ENCODE measurements at regions not wholly inside any gene's neighbourhood (a gene's known extent, or its start where the extent isn't known, plus 50 kb on each side); places are given as distances from the start of the nearest gene placed in this dataset.

GRCh38 chr20:56873836-56874235 lies 244.7 kb downstream of the TFAP2C start:
- no peak overlapping the region for H3K4me2 ChIP-seq (ENCODE audit: low read length)

GRCh38 chr20:56875052-56875659 lies 246.1 kb downstream of the TFAP2C start:
- no peak overlapping the region for H3K27ac ChIP-seq (ENCODE audit: low read length)
- no peak overlapping the region for H3K9ac ChIP-seq (ENCODE audit: low read length)
- no peaks in the 10 kb centered on the region for H3F3A ChIP-seq (ENCODE audit: insufficient read depth, low read length, poor library complexity, severe bottlenecking)
- H3K79me2 ChIP-seq (replicated peaks; ENCODE audit: insufficient read depth, low read length): no peaks in the 10 kb centered on the region
- H3K9me3 ChIP-seq (ENCODE audit: low read length): no peaks in the 10 kb centered on the region
- H3K9me2 ChIP-seq (ENCODE audit: insufficient read depth, low read length): no peaks in the 10 kb centered on the region
- no peaks in the 10 kb centered on the region for H4K20me1 ChIP-seq (ENCODE audit: insufficient read depth)
- no peak overlapping the region for H3K4me2 ChIP-seq (ENCODE audit: low read length)
- H3K4me3 ChIP-seq (ENCODE audit: low read length): no peak overlapping the region
- no peak overlapping the region for H2AFZ ChIP-seq (ENCODE audit: low read depth, low read length)
- no peaks in the 10 kb centered on the region for H3K36me3 ChIP-seq (ENCODE audit: insufficient read depth, low read length)
- H3K27me3 ChIP-seq (ENCODE audit: insufficient read depth, low read depth, low read length): no peaks in the 10 kb centered on the region
- TF ChIP-seq TAF1 (IDR thresholded peaks at IDR 0.05; ENCODE audit: low read depth): no peak
- no peak for TF ChIP-seq REST (IDR thresholded peaks at IDR 0.05; ENCODE audit: borderline replicate concordance)
- TF ChIP-seq CTCF (IDR thresholded peaks at IDR 0.05; ENCODE audit: poor library complexity, severe bottlenecking): no peak
- no peak for TF ChIP-seq MXI1 (conservative IDR thresholded peaks at IDR 0.05; ENCODE audit: poor library complexity, severe bottlenecking)
- TF ChIP-seq POLR2AphosphoS5 (IDR thresholded peaks at IDR 0.05): no peak
- no peak for TF ChIP-seq RAD21 (conservative IDR thresholded peaks at IDR 0.05)

More at GRCh38 chr20:56873836-56874235, 244.7 kb downstream of the TFAP2C start:
- Histone ChIP-seq H3K27ac (ENCODE audit: low read length) (no peak overlapping the region), H3K9me3 (ENCODE audit: low read length) (no peaks in the 10 kb centered on the region), H3K36me3 (ENCODE audit: insufficient read depth, low read length) (no peaks in the 10 kb centered on the region), H3K9ac (ENCODE audit: low read length) (no peak overlapping the region), H3K9me2 (ENCODE audit: insufficient read depth, low read length) (no peaks in the 10 kb centered on the region), H4K20me1 (ENCODE audit: insufficient read depth) (no peaks in the 10 kb centered on the region), H3K27me3 (ENCODE audit: insufficient read depth, low read depth, low read length) (no peaks in the 10 kb centered on the region), H3K4me3 (ENCODE audit: low read length) (no peak overlapping the region), H3F3A (ENCODE audit: insufficient read depth, low read length, poor library complexity, severe bottlenecking) (no peaks in the 10 kb centered on the region), H2AFZ (ENCODE audit: low read depth, low read length) (no peak overlapping the region), H3K79me2 (replicated peaks; ENCODE audit: insufficient read depth, low read length) (no peaks in the 10 kb centered on the region)
- TF ChIP-seq MXI1 (conservative IDR thresholded peaks at IDR 0.05; ENCODE audit: poor library complexity, severe bottlenecking): no peak
- no peak for TF ChIP-seq EZH2 (IDR thresholded peaks at IDR 0.05; ENCODE audit: borderline replicate concordance, insufficient read depth, low read length, poor library complexity, severe bottlenecking)
- no peak for TF ChIP-seq TAF1 (IDR thresholded peaks at IDR 0.05; ENCODE audit: low read depth)
- no peak for TF ChIP-seq POLR2AphosphoS5 (IDR thresholded peaks at IDR 0.05)
- TF ChIP-seq CTCF (IDR thresholded peaks at IDR 0.05; ENCODE audit: poor library complexity, severe bottlenecking): no peak
- TF ChIP-seq RAD21 (conservative IDR thresholded peaks at IDR 0.05): no peak
- TF ChIP-seq REST (IDR thresholded peaks at IDR 0.05; ENCODE audit: borderline replicate concordance): no peak
- no peak for TF ChIP-seq SMC3 (conservative IDR thresholded peaks at IDR 0.05; ENCODE audit: poor library complexity)
- no peak for TF ChIP-seq EP300 (conservative IDR thresholded peaks at IDR 0.05; ENCODE audit: poor library complexity, severe bottlenecking)
